Inflammatory macrophage treated with lipopolysaccharide for 1 hour (primary cell): ENCODE measurements at regions not wholly inside any gene's neighbourhood (a gene's known extent, or its start where the extent isn't known, plus 50 kb on each side); places are given as distances from the start of the nearest gene placed in this dataset.

ENCODE experiments used
- DNase-seq, 2 donors: peaks; one replicate each; pipeline ENCODE4 v3.0.0-alpha.2; 2020 to 2022

- no peak for DNase-seq
These were observed 62.7 kb downstream of the SIK1 start for GRCh38 chr21:43364261-43364510.

- DNase-seq: no peak
These were observed 63.2 kb downstream of the SIK1 start for GRCh38 chr21:43363506-43364260.

- no peak for DNase-seq
These were observed 64.0 kb downstream of the SIK1 start for GRCh38 chr21:43362915-43363314.

- DNase-seq: peak; percentile 9 to 33
These were observed 64.6 kb downstream of the SIK1 start for GRCh38 chr21:43362321-43362791.

GRCh38 chr21:43361493-43362296, 65.2 kb downstream of the SIK1 start:
- DNase-seq: no peak

GRCh38 chr21:43361127-43361492, 65.8 kb downstream of the SIK1 start:
- DNase-seq: no peak

- DNase-seq: no peak
These were observed 66.3 kb downstream of the SIK1 start for GRCh38 chr21:43360441-43361126.

- DNase-seq: no peak
These were observed 67.8 kb downstream of the SIK1 start for GRCh38 chr21:43358940-43359822.

GRCh38 chr21:43357715-43358430, 69.1 kb downstream of the SIK1 start:
- no peak for DNase-seq

GRCh38 chr21:43355925-43356289, 71.0 kb downstream of the SIK1 start:
- DNase-seq: no peak

GRCh38 chr21:43355266-43355924, 71.5 kb downstream of the SIK1 start:
- no peak for DNase-seq

GRCh38 chr21:43354666-43355065, 72.3 kb downstream of the SIK1 start:
- no peak for DNase-seq

GRCh38 chr21:43354026-43354420, 72.9 kb downstream of the SIK1 start:
- DNase-seq: no peak

- no peak for DNase-seq
These were observed 73.5 kb downstream of the SIK1 start for GRCh38 chr21:43353282-43354025.

GRCh38 chr21:43352568-43353281, 74.2 kb downstream of the SIK1 start:
- DNase-seq: peak; percentile 51 to 70

GRCh38 chr21:43352154-43352537, 74.8 kb downstream of the SIK1 start:
- no peak for DNase-seq

- no peak for DNase-seq
These were observed 75.3 kb downstream of the SIK1 start for GRCh38 chr21:43351501-43352153.

GRCh38 chr21:43349644-43350043, 77.3 kb downstream of the SIK1 start:
- DNase-seq: no peak

GRCh38 chr21:43348801-43349261, 78.1 kb downstream of the SIK1 start:
- no peak for DNase-seq
